GM12878 (cell line): ENCODE measurements at regions not wholly inside any gene's neighbourhood (a gene's known extent, or its start where the extent isn't known, plus 50 kb on each side); places are given as distances from the start of the nearest gene placed in this dataset.
A peak's percentile ranks its signal among the peaks of the same experiment; 100 is the strongest.

Experiments
- ATF7 ChIP-seq: fragments of 450-650 bp; IDR thresholded peaks from 2 replicates; pipeline ENCODE4 v1.6.1; 2016; ENCODE audit warnings: low read depth, mild to moderate bottlenecking
- BHLHE40 ChIP-seq, 2 experiments: fragments of 450-650 bp in 1 of 2; IDR thresholded peaks; 2 replicates each; pipeline ENCODE4 v1.6.1; 2011 to 2017; ENCODE audit warnings: low read depth in 2 of 2, borderline replicate concordance in 1 of 2, improper control_type of control experiment in 1 of 2, low read length in 1 of 2, mild to moderate bottlenecking in 1 of 2
- CBX5 ChIP-seq: sonication (generic); IDR thresholded peaks from 2 replicates; pipeline ENCODE4 v1.6.1; 2016; ENCODE audit warnings: low read depth, moderate library complexity, mild to moderate bottlenecking, inconsistent platforms
- CHD2 ChIP-seq: IDR thresholded peaks from 2 replicates; pipeline ENCODE4 v1.6.1; 2011; ENCODE audit warnings: low read depth, low read length, improper control_type of control experiment, borderline replicate concordance
- CREB1 ChIP-seq: IDR thresholded peaks from 2 replicates; pipeline ENCODE4 v1.6.1; 2012; ENCODE audit warnings: low read depth, mild to moderate bottlenecking, inconsistent platforms
- DPF2 ChIP-seq: fragments of 450-650 bp; IDR thresholded peaks from 2 replicates; pipeline ENCODE4 v1.6.1; 2017; ENCODE audit warnings: mild to moderate bottlenecking
- ESRRA ChIP-seq: IDR thresholded peaks from 2 replicates; pipeline ENCODE4 v1.6.1; 2012; ENCODE audit warnings: mild to moderate bottlenecking, low read length, improper control_type of control experiment
- MEF2A ChIP-seq: IDR thresholded peaks from 2 replicates; pipeline ENCODE4 v1.6.1; 2011; ENCODE audit warnings: low read depth, mild to moderate bottlenecking, low read length, moderate library complexity; ENCODE audit not compliant: insufficient read depth
- NBN ChIP-seq: fragments of 450-650 bp; IDR thresholded peaks from 2 replicates; pipeline ENCODE4 v1.6.1; 2016
- NFIC ChIP-seq: IDR thresholded peaks from 2 replicates; pipeline ENCODE4 v1.6.1; 2012; ENCODE audit warnings: low read depth, mild to moderate bottlenecking, inconsistent platforms, low read length, moderate library complexity
- NR2C1 ChIP-seq: fragments of 450-650 bp; IDR thresholded peaks from 2 replicates; pipeline ENCODE4 v1.6.1; 2017; ENCODE audit warnings: antibody characterized with exemption, mild to moderate bottlenecking, moderate library complexity
- NRF1 ChIP-seq: conservative IDR thresholded peaks from 2 replicates; pipeline ENCODE4 v1.6.1; 2011; ENCODE audit warnings: mild to moderate bottlenecking, low read depth, low read length, improper control_type of control experiment
- POLR2AphosphoS5 ChIP-seq: IDR thresholded peaks from 2 replicates; pipeline ENCODE4 v1.6.1; 2011; ENCODE audit warnings: mild to moderate bottlenecking, low read length, inconsistent platforms
- RAD21 ChIP-seq: IDR thresholded peaks from 2 replicates; pipeline ENCODE4 v1.6.1; 2011; ENCODE audit warnings: mild to moderate bottlenecking, low read depth, low read length, moderate library complexity; ENCODE audit not compliant: insufficient read depth
- RAD51 ChIP-seq: fragments of 450-650 bp; IDR thresholded peaks from 2 replicates; pipeline ENCODE4 v1.6.1; 2016; ENCODE audit warnings: moderate library complexity, mild to moderate bottlenecking, inconsistent platforms
- RELA ChIP-seq: fragments of 450-650 bp; IDR thresholded peaks from 2 replicates; pipeline ENCODE4 v1.8.0; 2014; ENCODE audit warnings: borderline replicate concordance; ENCODE audit not compliant: partially characterized antibody
- RUNX3 ChIP-seq: IDR thresholded peaks from 2 replicates; pipeline ENCODE4 v1.6.1; 2012; ENCODE audit warnings: low read length, inconsistent platforms
- TCF12 ChIP-seq: IDR thresholded peaks from 2 replicates; pipeline ENCODE4 v1.6.1; 2011; ENCODE audit warnings: low read depth, mild to moderate bottlenecking, low read length
- YY1 ChIP-seq: IDR thresholded peaks from 2 replicates; pipeline ENCODE4 v1.6.1; 2011; ENCODE audit warnings: low read depth, mild to moderate bottlenecking, low read length
- ZNF207 ChIP-seq: fragments of 450-650 bp; IDR thresholded peaks from 2 replicates; pipeline ENCODE4 v1.6.1; 2014; ENCODE audit warnings: antibody characterized with exemption, mild to moderate bottlenecking, borderline replicate concordance
- TF ChIP-seq, protein P1 (sequence below): IDR thresholded peaks from 2 replicates; pipeline ENCODE4 v1.6.1; 2011; ENCODE audit warnings: mild to moderate bottlenecking, low read depth, low read length, moderate library complexity; ENCODE audit not compliant: insufficient replicate concordance
- TF ChIP-seq, protein P2 (sequence below): fragments of 450-650 bp; IDR thresholded peaks from 2 replicates; pipeline ENCODE4 v1.6.1; 2018; ENCODE audit warnings: borderline replicate concordance, mild to moderate bottlenecking; ENCODE audit not compliant: partially characterized antibody
- TF ChIP-seq, protein P3 (sequence below): fragments of 450-650 bp; IDR thresholded peaks from 2 replicates; pipeline ENCODE4 v1.6.1; 2017; ENCODE audit warnings: low read depth, mild to moderate bottlenecking, moderate library complexity
- TF ChIP-seq, protein P4 (sequence below): fragments of 450-650 bp; IDR thresholded peaks from 2 replicates; pipeline ENCODE4 v1.6.1; 2016; ENCODE audit warnings: mild to moderate bottlenecking

DNA sequence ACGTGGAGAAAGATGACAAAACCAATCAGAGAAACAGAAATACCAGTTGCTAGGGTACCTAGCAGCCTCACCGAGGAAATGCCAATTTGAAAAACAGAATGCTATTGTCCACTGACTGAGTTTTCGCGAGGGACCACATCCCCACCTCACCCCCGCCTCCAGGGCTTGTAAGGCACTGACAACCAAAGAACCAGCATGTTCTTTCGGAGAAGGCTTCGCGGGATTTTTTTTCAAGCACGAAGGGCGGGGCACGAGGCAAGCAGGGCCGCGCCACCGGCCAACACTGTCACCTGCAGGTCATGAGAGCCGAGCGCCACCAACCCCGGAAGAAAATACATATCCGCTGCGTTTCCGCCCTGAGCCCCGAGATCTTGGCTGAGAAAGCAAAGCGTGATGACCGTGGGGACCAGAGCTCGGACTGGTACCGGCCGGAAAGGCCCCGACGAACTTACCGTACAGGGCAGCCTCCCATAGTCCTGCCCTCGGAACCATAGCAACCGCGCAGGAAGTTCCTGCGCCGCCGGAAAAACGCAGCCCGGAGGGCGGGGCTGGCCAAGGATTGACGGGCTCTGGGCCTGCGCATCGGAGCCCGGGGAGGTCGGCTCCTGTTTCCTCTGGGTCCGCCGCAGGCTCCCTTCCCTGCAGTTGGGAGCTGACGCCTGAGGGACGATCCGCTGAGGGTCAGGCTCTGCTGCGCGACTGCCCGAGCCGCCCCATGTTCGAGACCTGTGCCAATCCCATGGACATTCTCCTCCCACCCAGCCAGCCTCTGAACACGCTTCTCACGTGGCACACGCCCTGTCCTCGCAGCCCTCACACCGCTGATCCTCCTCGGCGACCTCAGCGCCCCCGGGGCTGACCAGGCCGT is 59.2 kb upstream of the PAGE5 start (continued):
- TF ChIP-seq, protein P1, sequence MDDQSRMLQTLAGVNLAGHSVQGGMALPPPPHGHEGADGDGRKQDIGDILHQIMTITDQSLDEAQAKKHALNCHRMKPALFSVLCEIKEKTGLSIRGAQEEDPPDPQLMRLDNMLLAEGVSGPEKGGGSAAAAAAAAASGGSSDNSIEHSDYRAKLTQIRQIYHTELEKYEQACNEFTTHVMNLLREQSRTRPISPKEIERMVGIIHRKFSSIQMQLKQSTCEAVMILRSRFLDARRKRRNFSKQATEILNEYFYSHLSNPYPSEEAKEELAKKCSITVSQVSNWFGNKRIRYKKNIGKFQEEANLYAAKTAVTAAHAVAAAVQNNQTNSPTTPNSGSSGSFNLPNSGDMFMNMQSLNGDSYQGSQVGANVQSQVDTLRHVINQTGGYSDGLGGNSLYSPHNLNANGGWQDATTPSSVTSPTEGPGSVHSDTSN: peak; percentile 90
- TF ChIP-seq CHD2 (no peak; the same call in 1 of the 2 replicates), MEF2A (0 out of 2 replicates have a peak, but pooled peaks have one; percentile 35), NBN (peak; percentile 52; the same call in 1 of the 2 replicates), RAD21 (peak; percentile 66), RUNX3 (peak; percentile 39), CBX5 (peak; percentile 52; the same call in 1 of the 2 replicates), ATF7 (0 out of 2 replicates have a peak, but pooled peaks have one; percentile 49), NFIC (no peak), TCF12 (0 out of 2 replicates have a peak, but pooled peaks have one; percentile 28), ZNF207 (peak; percentile 55; the same call in 1 of the 2 replicates), DPF2 (peak; percentile 59; the same call in 1 of the 2 replicates), POLR2AphosphoS5 (peak; percentile 80; the same call in 1 of the 2 replicates), NR2C1 (peak; percentile 84), YY1 (peak; percentile 44; the same call in 1 of the 2 replicates), NRF1 (peak; percentile 42), RAD51 (peak; percentile 25; the same call in 1 of the 2 replicates), RELA (peak; percentile 47), CREB1 (peak; percentile 33; the same call in 1 of the 2 replicates), BHLHE40 (IDR thresholded peaks at IDR 0.05; ENCODE audit: borderline replicate concordance in 1 of 2, low read depth in 2 of 2, low read length in 1 of 2) (peak; percentile 41 to 79; a peak in 2 of 4 replicates), ESRRA (no peak)
- TF ChIP-seq, protein P2, sequence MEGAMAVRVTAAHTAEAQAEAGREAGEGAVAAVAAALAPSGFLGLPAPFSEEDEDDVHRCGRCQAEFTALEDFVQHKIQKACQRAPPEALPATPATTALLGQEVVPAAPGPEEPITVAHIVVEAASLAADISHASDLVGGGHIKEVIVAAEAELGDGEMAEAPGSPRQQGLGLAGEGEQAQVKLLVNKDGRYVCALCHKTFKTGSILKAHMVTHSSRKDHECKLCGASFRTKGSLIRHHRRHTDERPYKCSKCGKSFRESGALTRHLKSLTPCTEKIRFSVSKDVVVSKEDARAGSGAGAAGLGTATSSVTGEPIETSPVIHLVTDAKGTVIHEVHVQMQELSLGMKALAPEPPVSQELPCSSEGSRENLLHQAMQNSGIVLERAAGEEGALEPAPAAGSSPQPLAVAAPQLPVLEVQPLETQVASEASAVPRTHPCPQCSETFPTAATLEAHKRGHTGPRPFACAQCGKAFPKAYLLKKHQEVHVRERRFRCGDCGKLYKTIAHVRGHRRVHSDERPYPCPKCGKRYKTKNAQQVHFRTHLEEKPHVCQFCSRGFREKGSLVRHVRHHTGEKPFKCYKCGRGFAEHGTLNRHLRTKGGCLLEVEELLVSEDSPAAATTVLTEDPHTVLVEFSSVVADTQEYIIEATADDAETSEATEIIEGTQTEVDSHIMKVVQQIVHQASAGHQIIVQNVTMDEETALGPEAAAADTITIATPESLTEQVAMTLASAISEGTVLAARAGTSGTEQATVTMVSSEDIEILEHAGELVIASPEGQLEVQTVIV: no peak
- TF ChIP-seq, protein P3, sequence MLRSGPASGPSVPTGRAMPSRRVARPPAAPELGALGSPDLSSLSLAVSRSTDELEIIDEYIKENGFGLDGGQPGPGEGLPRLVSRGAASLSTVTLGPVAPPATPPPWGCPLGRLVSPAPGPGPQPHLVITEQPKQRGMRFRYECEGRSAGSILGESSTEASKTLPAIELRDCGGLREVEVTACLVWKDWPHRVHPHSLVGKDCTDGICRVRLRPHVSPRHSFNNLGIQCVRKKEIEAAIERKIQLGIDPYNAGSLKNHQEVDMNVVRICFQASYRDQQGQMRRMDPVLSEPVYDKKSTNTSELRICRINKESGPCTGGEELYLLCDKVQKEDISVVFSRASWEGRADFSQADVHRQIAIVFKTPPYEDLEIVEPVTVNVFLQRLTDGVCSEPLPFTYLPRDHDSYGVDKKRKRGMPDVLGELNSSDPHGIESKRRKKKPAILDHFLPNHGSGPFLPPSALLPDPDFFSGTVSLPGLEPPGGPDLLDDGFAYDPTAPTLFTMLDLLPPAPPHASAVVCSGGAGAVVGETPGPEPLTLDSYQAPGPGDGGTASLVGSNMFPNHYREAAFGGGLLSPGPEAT: peak; percentile 88
- TF ChIP-seq, protein P4, sequence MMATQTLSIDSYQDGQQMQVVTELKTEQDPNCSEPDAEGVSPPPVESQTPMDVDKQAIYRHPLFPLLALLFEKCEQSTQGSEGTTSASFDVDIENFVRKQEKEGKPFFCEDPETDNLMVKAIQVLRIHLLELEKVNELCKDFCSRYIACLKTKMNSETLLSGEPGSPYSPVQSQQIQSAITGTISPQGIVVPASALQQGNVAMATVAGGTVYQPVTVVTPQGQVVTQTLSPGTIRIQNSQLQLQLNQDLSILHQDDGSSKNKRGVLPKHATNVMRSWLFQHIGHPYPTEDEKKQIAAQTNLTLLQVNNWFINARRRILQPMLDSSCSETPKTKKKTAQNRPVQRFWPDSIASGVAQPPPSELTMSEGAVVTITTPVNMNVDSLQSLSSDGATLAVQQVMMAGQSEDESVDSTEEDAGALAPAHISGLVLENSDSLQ: peak; percentile 96
